Neuron (in vitro differentiated cells): ENCODE measurements at regions not wholly inside any gene's neighbourhood (a gene's known extent, or its start where the extent isn't known, plus 50 kb on each side); places are given as distances from the start of the nearest gene placed in this dataset.

Experiments used
- H2AFZ ChIP-seq: one replicate; pipeline ENCODE4 v1.6.1; 2013; ENCODE audit warnings: low read depth, mild to moderate bottlenecking, inconsistent platforms, low read length, moderate library complexity
- H3K27me3 ChIP-seq: one replicate; pipeline ENCODE4 v1.6.1; 2013; ENCODE audit warnings: low read length; ENCODE audit not compliant: insufficient read depth
- H3K36me3 ChIP-seq: one replicate; pipeline ENCODE4 v1.6.1; 2013; ENCODE audit warnings: low read length; ENCODE audit not compliant: insufficient read depth
- H3K4me1 ChIP-seq: one replicate; pipeline ENCODE4 v1.6.1; 2013; ENCODE audit warnings: low read length; ENCODE audit not compliant: insufficient read depth
- H3K4me3 ChIP-seq: 2 replicates; pipeline ENCODE4 v1.5.1; 2013; ENCODE audit warnings: mild to moderate bottlenecking, low read length, moderate library complexity
- H3K9me3 ChIP-seq: one replicate; pipeline ENCODE4 v1.6.1; 2013; ENCODE audit warnings: low read length

DNA sequence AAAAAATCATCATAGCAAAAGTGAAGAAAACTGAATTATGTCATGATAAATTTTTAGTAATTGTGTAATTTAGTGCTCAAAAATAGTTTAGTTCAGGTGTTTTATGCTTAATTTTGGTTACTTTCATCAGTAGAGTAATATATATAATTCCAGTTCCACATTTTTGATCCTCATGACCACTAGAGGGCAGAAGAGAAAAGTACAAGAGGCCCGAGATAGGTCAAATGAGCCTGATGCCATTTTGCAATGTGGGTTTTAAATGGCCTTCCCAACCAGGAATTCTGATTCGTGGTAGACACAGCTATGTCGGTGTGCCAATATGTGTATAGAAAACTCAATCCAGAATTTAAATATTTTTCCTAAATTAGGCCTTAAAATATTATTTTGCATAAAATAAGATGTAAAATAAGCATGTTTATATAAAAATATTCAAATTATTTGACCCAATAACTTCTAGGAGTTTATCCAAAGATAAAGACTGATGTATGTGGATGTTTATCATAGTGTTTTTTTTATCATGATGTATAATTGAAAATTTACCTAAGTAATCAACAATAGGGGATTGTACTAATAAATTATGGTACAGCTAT, 159.7 kb upstream of the RPS6KA2 start:
- Histone ChIP-seq H2AFZ (no peak overlapping the region), H3K36me3 (no peaks in the 10 kb centered on the region), H3K27me3 (no peaks in the 10 kb centered on the region), H3K9me3 (peaks cover 1% of the 10 kb centered on the region), H3K4me3 (no peak overlapping the region), H3K4me1 (no peaks in the 10 kb centered on the region)

DNA sequence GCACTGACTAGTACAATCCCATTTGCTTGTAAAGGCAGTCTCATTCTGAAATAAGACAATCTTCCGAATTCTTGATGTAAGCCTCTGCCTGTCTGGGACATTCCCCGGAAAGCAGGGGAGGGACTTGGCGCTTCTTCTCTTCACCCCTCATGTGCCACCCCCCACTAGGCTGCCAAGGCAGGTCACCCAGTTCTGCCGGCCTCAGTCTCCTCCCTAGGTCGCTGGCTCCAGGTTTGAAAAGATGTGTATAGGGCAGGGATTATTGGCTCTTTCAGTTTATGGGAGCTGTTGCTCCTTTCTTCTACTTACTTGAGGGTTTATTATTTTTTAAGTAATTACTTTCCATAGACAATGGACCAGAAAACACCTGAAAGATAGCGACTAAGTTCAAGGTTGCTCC, 158.1 kb upstream of the RPS6KA2 start:
- H2AFZ ChIP-seq: no peak overlapping the region
- H3K36me3 ChIP-seq: no peaks in the 10 kb centered on the region
- no peaks in the 10 kb centered on the region for H3K4me1 ChIP-seq
- H3K9me3 ChIP-seq: peaks cover 1% of the 10 kb centered on the region
- H3K27me3 ChIP-seq: no peaks in the 10 kb centered on the region
- H3K4me3 ChIP-seq: no peak overlapping the region

DNA sequence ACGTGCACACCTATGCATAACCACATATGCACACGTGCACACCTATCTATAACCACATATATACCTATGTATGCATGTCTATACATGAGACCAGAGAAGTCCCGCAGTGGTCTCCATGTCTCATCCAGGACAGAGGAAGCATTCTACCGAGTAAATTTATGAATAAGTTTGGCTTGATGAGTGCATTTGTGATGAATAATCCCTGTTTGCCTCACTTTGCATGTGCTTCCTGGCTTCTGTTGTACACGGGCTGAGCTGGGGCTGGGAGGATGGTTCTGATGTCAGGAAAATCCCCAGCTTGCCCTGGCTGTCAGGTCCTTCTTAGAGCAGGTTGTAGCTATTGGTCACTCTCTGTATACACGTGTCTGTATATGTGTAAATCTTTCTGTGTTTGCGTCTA, 157.6 kb upstream of the RPS6KA2 start:
- Histone ChIP-seq H3K36me3 (no peaks in the 10 kb centered on the region), H3K9me3 (peaks cover 1% of the 10 kb centered on the region), H3K27me3 (no peaks in the 10 kb centered on the region), H2AFZ (no peak overlapping the region), H3K4me1 (no peaks in the 10 kb centered on the region), H3K4me3 (no peak overlapping the region)

DNA sequence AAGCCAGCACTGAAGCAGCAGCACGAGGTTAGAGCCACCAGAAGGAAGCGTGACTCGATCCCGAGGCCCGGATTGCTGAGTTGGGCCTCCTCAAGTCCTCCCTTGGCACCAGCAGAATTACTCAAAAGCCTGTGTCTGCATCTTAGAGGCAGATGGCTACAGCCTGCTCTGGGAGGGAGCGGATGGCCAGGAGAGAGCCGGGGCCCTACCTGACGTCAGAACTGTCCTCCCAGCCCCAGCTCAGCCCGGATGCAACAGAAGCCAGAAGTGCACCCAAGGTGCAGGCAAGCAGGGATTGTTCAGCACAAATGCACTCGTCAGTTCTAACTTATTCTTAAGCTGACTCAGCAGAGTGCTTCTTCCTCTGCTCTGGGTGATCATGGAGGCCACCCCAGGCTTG, 155.5 kb upstream of the RPS6KA2 start:
- no peaks in the 10 kb centered on the region for H3K27me3 ChIP-seq
- no peak overlapping the region for H3K4me3 ChIP-seq
- no peak overlapping the region for H2AFZ ChIP-seq
- no peaks in the 10 kb centered on the region for H3K4me1 ChIP-seq
- no peaks in the 10 kb centered on the region for H3K9me3 ChIP-seq
- no peaks in the 10 kb centered on the region for H3K36me3 ChIP-seq

DNA sequence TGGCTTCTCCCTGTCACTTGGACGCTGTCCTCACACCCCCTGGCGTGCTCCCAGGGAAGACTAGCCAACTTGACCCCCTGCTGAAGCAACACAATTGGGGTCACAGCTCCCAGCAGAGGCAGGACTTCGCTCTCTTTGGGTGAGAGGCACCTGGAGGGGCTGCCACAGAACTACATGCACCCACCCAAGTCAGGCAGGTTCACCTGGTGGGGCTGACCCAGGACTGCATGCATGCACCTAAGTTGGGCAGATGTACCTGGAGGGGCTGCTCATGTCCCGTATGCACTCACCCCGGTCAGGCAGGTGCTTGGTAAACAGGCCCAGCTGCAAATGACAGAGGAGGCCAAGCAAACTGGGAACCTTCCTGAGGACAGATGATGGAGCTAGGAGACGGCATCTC, 154.3 kb upstream of the RPS6KA2 start:
- no peaks in the 10 kb centered on the region for H3K9me3 ChIP-seq
- H3K4me3 ChIP-seq: no peak overlapping the region
- H3K4me1 ChIP-seq: no peaks in the 10 kb centered on the region
- no peak overlapping the region for H2AFZ ChIP-seq
- no peaks in the 10 kb centered on the region for H3K36me3 ChIP-seq
- no peaks in the 10 kb centered on the region for H3K27me3 ChIP-seq

DNA sequence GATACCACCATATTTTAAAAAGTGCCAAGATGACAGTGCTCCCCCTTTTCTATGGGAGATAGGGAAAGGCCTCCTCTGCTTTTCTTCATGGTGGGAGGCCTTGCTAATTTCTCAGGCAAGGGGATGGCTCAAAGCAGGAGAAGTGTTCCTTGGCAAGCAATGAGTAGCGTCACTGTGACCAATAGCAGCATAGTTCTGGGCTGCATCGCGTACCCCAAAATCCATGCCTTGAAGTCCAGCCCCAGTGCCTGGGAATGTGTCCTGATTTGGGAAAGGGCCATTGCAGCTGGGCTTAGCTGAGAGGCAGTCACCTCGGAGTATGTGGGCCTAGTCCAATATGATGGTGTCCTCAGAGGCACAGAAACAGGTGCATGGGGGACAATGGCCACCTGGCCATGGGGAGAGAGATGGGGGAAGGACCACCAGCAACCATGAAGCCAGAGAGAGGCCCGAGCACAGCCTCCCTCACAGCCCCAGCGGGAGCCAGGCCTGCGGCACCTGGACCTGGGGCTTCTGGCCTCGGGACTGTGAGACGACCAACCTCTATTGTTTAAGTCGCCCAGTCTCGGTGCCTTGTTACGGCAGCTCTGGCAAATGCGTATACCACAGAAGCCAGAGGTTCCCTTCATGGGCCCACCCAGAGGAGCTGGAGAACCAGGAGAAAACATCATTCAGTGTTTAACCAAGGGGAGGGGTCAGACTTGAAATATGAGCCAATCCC, 153.1 kb upstream of the RPS6KA2 start:
- Histone ChIP-seq H3K4me1 (no peaks in the 10 kb centered on the region), H3K36me3 (no peaks in the 10 kb centered on the region), H3K4me3 (no peak overlapping the region), H2AFZ (no peak overlapping the region), H3K27me3 (no peaks in the 10 kb centered on the region), H3K9me3 (no peaks in the 10 kb centered on the region)

DNA sequence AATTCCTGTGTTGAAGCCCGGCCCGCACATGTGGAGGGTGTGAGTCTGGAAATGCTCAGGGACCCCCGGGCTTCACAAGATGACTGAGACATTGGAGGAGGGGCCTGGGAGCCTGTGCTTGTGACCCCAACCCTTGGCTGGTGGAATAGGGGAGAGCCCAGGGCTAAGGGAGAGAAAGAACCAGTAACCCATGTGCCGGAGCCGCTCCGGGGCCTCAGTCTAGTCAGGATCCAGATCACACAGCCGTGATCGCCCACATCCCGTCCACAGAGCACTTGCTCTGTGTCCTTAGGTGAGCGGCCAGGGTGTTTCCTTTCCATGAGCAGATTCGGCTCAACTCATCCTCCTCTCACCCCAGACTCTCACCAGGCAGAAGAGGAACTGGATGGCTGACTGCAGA, 152.3 kb upstream of the RPS6KA2 start:
- H3K9me3 ChIP-seq: no peaks in the 10 kb centered on the region
- no peak overlapping the region for H2AFZ ChIP-seq
- no peak overlapping the region for H3K4me3 ChIP-seq
- H3K36me3 ChIP-seq: no peaks in the 10 kb centered on the region
- H3K4me1 ChIP-seq: no peaks in the 10 kb centered on the region
- no peaks in the 10 kb centered on the region for H3K27me3 ChIP-seq

DNA sequence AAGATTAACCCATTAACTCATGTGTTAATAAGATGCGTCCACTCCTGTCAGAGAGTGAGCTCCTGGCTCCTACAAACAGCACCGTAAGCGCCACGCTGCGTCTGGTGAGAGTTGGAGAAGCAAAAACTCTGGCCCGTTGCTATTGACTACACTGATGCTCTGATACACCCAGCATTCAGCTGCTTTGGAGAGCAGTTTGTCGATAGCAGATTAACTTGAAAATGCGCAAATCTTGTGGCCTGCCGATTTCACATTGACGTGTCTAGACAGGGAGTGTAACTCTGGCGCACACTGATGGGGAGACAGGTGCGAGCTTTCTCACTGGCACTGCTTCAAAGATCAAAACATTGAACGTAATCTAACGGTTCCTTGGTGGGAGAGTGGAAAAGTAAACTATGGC, 151.7 kb upstream of the RPS6KA2 start:
- H3K9me3 ChIP-seq: no peaks in the 10 kb centered on the region
- no peaks in the 10 kb centered on the region for H3K36me3 ChIP-seq
- H3K27me3 ChIP-seq: no peaks in the 10 kb centered on the region
- no peak overlapping the region for H2AFZ ChIP-seq
- no peak overlapping the region for H3K4me3 ChIP-seq
- no peaks in the 10 kb centered on the region for H3K4me1 ChIP-seq

DNA sequence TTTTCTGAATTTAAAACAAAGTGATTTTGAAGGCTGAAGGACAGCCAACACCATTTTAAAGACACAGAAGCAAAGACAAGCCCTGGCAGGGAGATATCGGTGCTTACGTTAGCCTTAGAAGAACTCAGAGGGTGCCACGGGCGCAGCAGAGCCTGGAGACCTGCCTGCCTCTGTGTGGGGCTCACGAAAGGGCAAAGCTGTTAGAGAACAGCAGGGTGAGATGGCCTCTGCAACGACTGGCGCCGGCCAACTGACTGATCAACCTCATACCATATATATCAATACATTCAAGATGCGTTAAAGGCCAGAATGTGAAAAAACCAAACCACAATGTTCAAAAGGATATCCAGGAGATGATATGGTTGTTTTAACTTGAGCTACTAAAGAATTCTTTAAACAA, 151.0 kb upstream of the RPS6KA2 start:
- H3K36me3 ChIP-seq: no peaks in the 10 kb centered on the region
- H3K9me3 ChIP-seq: no peaks in the 10 kb centered on the region
- H3K4me3 ChIP-seq: no peak overlapping the region
- H2AFZ ChIP-seq: no peak overlapping the region
- H3K27me3 ChIP-seq: no peaks in the 10 kb centered on the region
- no peaks in the 10 kb centered on the region for H3K4me1 ChIP-seq

DNA sequence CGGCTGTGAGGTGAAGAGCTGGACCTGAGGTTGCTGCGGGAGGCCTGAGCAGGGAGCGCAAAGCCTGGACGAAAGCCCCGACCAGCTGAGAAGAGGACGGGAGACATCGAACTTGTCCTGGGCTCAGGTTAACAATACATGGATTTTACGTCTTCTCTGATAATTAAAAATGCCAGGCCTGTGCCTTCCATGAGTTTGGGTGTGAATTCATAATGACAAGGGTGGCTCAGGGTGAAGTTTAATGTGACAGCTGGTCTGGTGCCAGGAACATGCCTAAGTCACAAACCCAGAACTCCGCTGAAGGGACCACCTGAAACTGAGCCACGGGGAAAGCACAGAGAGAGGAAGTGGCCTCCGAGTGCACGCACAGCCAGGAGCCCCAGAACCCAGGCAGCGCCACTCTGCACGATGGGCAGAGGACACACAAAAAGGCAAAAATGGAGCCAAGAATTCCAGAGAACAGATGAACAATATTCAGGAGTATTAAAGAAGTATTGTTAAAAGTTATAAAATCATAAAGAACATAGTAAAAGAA, 150.1 kb upstream of the RPS6KA2 start:
- no peaks in the 10 kb centered on the region for H3K27me3 ChIP-seq
- no peaks in the 10 kb centered on the region for H3K9me3 ChIP-seq
- H3K4me1 ChIP-seq: no peaks in the 10 kb centered on the region
- H2AFZ ChIP-seq: no peak overlapping the region
- no peaks in the 10 kb centered on the region for H3K36me3 ChIP-seq
- no peak overlapping the region for H3K4me3 ChIP-seq

DNA sequence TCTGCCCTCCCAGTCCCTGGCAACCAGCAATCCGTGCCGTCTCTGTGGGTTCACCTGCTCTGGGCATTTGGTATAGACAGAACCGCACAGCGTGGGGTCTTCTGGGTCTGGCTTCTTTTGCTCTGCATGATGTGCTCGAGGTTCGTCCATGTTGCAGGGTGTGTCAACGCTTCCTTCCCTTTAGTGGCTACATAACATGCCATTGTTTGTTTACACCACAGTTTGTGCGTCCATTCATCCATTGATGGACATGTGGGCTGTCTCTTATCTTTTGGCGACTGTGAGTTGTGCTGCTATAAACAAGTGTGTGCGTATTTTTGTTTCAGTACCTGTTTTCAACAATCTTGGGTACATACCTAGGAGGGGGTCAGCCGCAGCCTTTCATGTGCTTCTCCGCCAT, 149.5 kb upstream of the RPS6KA2 start:
- Histone ChIP-seq H3K36me3 (no peaks in the 10 kb centered on the region), H3K4me3 (no peak overlapping the region), H2AFZ (no peak overlapping the region), H3K4me1 (no peaks in the 10 kb centered on the region), H3K27me3 (no peaks in the 10 kb centered on the region), H3K9me3 (no peaks in the 10 kb centered on the region)

DNA sequence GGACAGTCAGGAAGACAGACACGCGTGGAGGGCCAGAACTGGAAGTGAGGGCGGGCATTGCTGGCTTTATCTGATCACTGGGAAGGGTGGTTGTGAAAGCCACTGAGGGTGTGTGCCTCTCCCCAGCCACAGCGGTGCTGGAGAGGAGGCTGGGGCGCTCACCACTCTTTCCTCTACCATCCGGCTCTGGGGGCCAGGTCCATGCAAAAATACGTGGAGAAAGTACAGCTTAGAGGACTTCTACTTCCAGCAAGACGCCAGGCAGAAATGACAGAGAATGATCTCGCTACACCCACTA, 148.8 kb upstream of the RPS6KA2 start:
- Histone ChIP-seq H3K4me3 (no peak overlapping the region), H2AFZ (no peak overlapping the region), H3K9me3 (no peaks in the 10 kb centered on the region), H3K27me3 (no peaks in the 10 kb centered on the region), H3K36me3 (no peaks in the 10 kb centered on the region), H3K4me1 (no peaks in the 10 kb centered on the region)

DNA sequence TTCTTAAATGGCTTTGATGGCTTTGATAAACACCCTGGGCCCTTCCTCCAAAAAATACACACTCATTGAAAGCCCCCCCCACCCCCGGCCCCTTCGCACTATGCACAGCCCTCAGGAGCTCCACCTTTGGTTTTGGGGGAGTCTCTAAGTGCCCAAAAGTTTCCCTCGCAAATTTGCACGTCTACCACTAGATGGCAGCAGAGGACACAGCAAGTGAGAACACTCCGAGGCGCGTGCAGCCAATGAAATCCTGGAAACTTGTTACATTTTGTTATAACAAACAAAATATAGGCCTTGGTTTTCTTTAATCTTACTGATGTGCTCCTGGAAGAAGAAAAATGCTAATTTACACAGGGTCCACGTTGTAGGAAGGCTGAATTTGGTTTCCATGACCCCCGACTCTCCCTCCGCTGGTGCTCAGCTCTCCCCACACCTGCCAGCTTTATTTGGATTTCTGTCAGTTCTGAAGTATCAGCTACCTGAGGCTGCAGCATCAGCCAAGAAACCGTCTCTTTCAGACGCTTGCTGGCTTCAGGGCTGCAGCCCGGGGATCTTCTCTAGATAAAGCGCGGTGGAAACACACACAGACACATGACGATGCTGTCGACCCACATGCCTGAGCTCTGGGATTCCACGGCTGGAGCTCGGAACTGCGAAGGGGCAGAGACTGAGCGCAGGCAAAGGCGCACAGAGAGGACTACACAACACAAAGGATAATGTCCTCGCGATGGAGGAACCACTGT, 148.3 kb upstream of the RPS6KA2 start:
- no peaks in the 10 kb centered on the region for H3K36me3 ChIP-seq
- no peaks in the 10 kb centered on the region for H3K27me3 ChIP-seq
- no peak overlapping the region for H3K4me3 ChIP-seq
- H3K4me1 ChIP-seq: no peaks in the 10 kb centered on the region
- no peaks in the 10 kb centered on the region for H3K9me3 ChIP-seq
- no peak overlapping the region for H2AFZ ChIP-seq
